ENCODE measurements at regions not wholly inside any gene's neighbourhood (a gene's known extent, or its start where the extent isn't known, plus 50 kb on each side); places are given as distances from the start of the nearest gene placed in this dataset.

DNA sequence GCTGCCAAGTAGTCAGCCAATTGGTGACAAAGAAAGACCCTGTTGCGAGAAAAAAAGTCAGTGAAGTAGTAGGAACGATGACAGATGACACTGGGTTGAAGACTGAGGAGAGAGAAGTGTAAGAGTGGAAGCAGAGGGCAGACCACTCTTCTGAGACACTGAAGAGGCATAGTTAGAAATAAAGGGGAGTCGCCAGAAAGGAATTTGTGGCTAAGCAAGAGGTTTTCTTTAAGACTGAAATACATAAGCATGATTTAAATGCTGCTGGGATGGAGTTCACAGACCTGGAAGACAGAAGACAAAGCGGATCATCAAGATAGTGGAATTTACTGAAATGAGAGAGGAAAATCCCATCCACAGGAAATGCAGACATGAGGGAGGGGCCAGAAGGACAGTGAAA lies 56.2 kb upstream of the USPL1 start:
- TF ChIP-seq CTCF (IDR thresholded peaks at IDR 0.05) (no peak), EP300 (IDR thresholded peaks at IDR 0.05; ENCODE audit: low read depth) (no peak), POLR2A (IDR thresholded peaks at IDR 0.05) (no peak)
